Sciatic nerve (tissue), 2 donors: ENCODE measurements at regions not wholly inside any gene's neighbourhood (a gene's known extent, or its start where the extent isn't known, plus 50 kb on each side); places are given as distances from the start of the nearest gene placed in this dataset.
"Not testable (repeated sequence)": the region's sequence is repeated elsewhere in the genome, so short reads cannot be mapped to it uniquely, and the experiment has no call there.

ENCODE experiments used
- ATAC-seq: fragments of 200-7000 bp; cut with Tn5 transposase; one replicate; pipeline ENCODE4 v1.9.1; 2020; ENCODE audit warnings: mild to moderate bottlenecking, moderate library complexity
- DNase-seq: peaks from one replicate; pipeline ENCODE4 v3.0.0-alpha.2; 2020; ENCODE audit warnings: low spot score
- intact Hi-C: fragments of 100-400 bp; cut with DNase I; formaldehyde crosslinking; loops from one replicate; pipeline ENCODE4 v1.14.2; 2022
- donor health status: DM: no; HTN: no; CAD: no.
- donor health status: DM: no; HTN: no; CAD: no.

GRCh38 chr1:98113811-98114210, 193.0 kb upstream of the DPYD start:
- no peak for ATAC-seq
- intact Hi-C loops = no loop called here

GRCh38 chr1:98112626-98113025, 191.8 kb upstream of the DPYD start:
- intact Hi-C loops = no loop called here
- ATAC-seq (no peak), DNase-seq (no peak)

More at GRCh38 chr1:98113811-98114210, 193.0 kb upstream of the DPYD start:
- no peak for DNase-seq

GRCh38 chr1:98110674-98111073, 189.8 kb upstream of the DPYD start:
- DNase-seq (no peak), ATAC-seq (no peak)
- intact Hi-C loops = no loop called here

GRCh38 chr1:98108378-98108777, 187.5 kb upstream of the DPYD start:
- ATAC-seq, DNase-seq, intact Hi-C loops: not testable (repeated sequence)

GRCh38 chr1:98107256-98107655, 186.4 kb upstream of the DPYD start:
- ATAC-seq (no peak), DNase-seq (no peak)
- intact Hi-C loops = no loop called here

GRCh38 chr1:98104289-98104688, 183.5 kb upstream of the DPYD start:
- intact Hi-C loops = no loop called here
- DNase-seq (no peak), ATAC-seq (peak; percentile 53)

- no peak for DNase-seq
- ATAC-seq = no peak
- intact Hi-C loops = no loop called here
Measured at GRCh38 chr1:98103617-98104285, 182.9 kb upstream of the DPYD start.

- DNase-seq (no peak), ATAC-seq (no peak)
- intact Hi-C loops = no loop called here
Measured at GRCh38 chr1:98102345-98103030, 181.7 kb upstream of the DPYD start.

GRCh38 chr1:98101364-98101763, 180.5 kb upstream of the DPYD start:
- no peak for DNase-seq
- no peak for ATAC-seq
- intact Hi-C loops = no loop called here

- intact Hi-C loops = no loop called here
- DNase-seq (no peak), ATAC-seq (no peak)
Measured at GRCh38 chr1:98099501-98099900, 178.7 kb upstream of the DPYD start.

- DNase-seq (no peak), ATAC-seq (no peak)
- intact Hi-C loops = no loop called here
Measured at GRCh38 chr1:98098473-98098872, 177.6 kb upstream of the DPYD start.

- intact Hi-C loops = no loop called here
- no peak for ATAC-seq
Measured at GRCh38 chr1:98090351-98090750, 169.5 kb upstream of the DPYD start.

GRCh38 chr1:98088381-98088780, 167.5 kb upstream of the DPYD start:
- ATAC-seq = no peak

More at GRCh38 chr1:98090351-98090750, 169.5 kb upstream of the DPYD start:
- DNase-seq = no peak

GRCh38 chr1:98086796-98087441, 166.1 kb upstream of the DPYD start:
- no peak for ATAC-seq
- DNase-seq = no peak
- intact Hi-C loops = no loop called here

More at GRCh38 chr1:98088381-98088780, 167.5 kb upstream of the DPYD start:
- intact Hi-C loops = no loop called here
- DNase-seq = no peak

- ATAC-seq (no peak), DNase-seq (no peak)
- intact Hi-C loops = no loop called here
Measured at GRCh38 chr1:98086156-98086555, 165.3 kb upstream of the DPYD start.

- ATAC-seq = no peak
- DNase-seq = no peak
- intact Hi-C loops = no loop called here
Measured at GRCh38 chr1:98084188-98084587, 163.4 kb upstream of the DPYD start.

GRCh38 chr1:98081944-98082343, 161.1 kb upstream of the DPYD start:
- ATAC-seq (no peak), DNase-seq (no peak)
- intact Hi-C loops = no loop called here

GRCh38 chr1:98078596-98078995, 157.8 kb upstream of the DPYD start:
- intact Hi-C loops = no loop called here
- no peak for DNase-seq
- ATAC-seq = no peak

- DNase-seq (no peak), ATAC-seq (no peak)
- intact Hi-C loops = no loop called here
Measured at GRCh38 chr1:98077691-98078090, 156.9 kb upstream of the DPYD start.

- ATAC-seq (no peak), DNase-seq (no peak)
- intact Hi-C loops = no loop called here
Measured at GRCh38 chr1:98075626-98076025, 154.8 kb upstream of the DPYD start.
